ENCODE measurements at regions not wholly inside any gene's neighbourhood (a gene's known extent, or its start where the extent isn't known, plus 50 kb on each side); places are given as distances from the start of the nearest gene placed in this dataset.
A peak's percentile ranks its signal among the peaks of the same experiment; 100 is the strongest.

GRCh38 chr13:78012046-78012445, 93.4 kb upstream of the EDNRB start:
- Histone ChIP-seq H3K36me3 (ENCODE audit: control insufficient read depth, insufficient read depth, low read length) (no peaks in the 10 kb centered on the region), H3K79me2 (no peaks in the 10 kb centered on the region), H2AFZ (no peak overlapping the region), H3K4me2 (ENCODE audit: low read length) (no peak overlapping the region), H3K4me3 (ENCODE audit: low read depth, low read length) (no peak overlapping the region), H3K27ac (no peak overlapping the region), H3K4me1 (no peaks in the 10 kb centered on the region), H3K27me3 (ENCODE audit: control insufficient read depth, insufficient read depth, low read length) (no peaks in the 10 kb centered on the region), H3K9me3 (ENCODE audit: control insufficient read depth, low read length) (no peaks in the 10 kb centered on the region), H3K9ac (no peak overlapping the region)
- TF ChIP-seq CTCF (IDR thresholded peaks at IDR 0.05): no peak

GRCh38 chr13:78004821-78005220, 86.2 kb upstream of the EDNRB start:
- no peaks in the 10 kb centered on the region for H3K4me1 ChIP-seq
- H3K4me3 ChIP-seq (ENCODE audit: low read depth, low read length): no peak overlapping the region
- no peaks in the 10 kb centered on the region for H3K27me3 ChIP-seq (ENCODE audit: control insufficient read depth, insufficient read depth, low read length)
- TF ChIP-seq CTCF (IDR thresholded peaks at IDR 0.05): no peak
- H3K9me3 ChIP-seq (ENCODE audit: control insufficient read depth, low read length): no peaks in the 10 kb centered on the region
- no peak overlapping the region for H3K4me2 ChIP-seq (ENCODE audit: low read length)
- no peak overlapping the region for H3K9ac ChIP-seq
- H2AFZ ChIP-seq: no peak overlapping the region
- no peaks in the 10 kb centered on the region for H3K79me2 ChIP-seq
- H3K27ac ChIP-seq: no peak overlapping the region
- no peaks in the 10 kb centered on the region for H3K36me3 ChIP-seq (ENCODE audit: control insufficient read depth, insufficient read depth, low read length)

GRCh38 chr13:77999746-78000145, 81.1 kb upstream of the EDNRB start:
- Histone ChIP-seq H3K9me3 (ENCODE audit: control insufficient read depth, low read length) (no peaks in the 10 kb centered on the region), H3K4me2 (ENCODE audit: low read length) (no peak overlapping the region), H3K27ac (no peak overlapping the region), H3K4me3 (ENCODE audit: low read depth, low read length) (no peak overlapping the region), H2AFZ (no peak overlapping the region), H3K9ac (no peak overlapping the region), H3K79me2 (no peaks in the 10 kb centered on the region), H3K36me3 (ENCODE audit: control insufficient read depth, insufficient read depth, low read length) (no peaks in the 10 kb centered on the region), H3K4me1 (no peaks in the 10 kb centered on the region), H3K27me3 (ENCODE audit: control insufficient read depth, insufficient read depth, low read length) (no peaks in the 10 kb centered on the region)
- no peak for TF ChIP-seq CTCF (IDR thresholded peaks at IDR 0.05)

- no peak overlapping the region for H2AFZ ChIP-seq
- H3K27ac ChIP-seq: no peak overlapping the region
- no peak overlapping the region for H3K4me3 ChIP-seq (ENCODE audit: low read depth, low read length)
- no peaks in the 10 kb centered on the region for H3K36me3 ChIP-seq (ENCODE audit: control insufficient read depth, insufficient read depth, low read length)
- no peaks in the 10 kb centered on the region for H3K79me2 ChIP-seq
- H3K9me3 ChIP-seq (ENCODE audit: control insufficient read depth, low read length): no peaks in the 10 kb centered on the region
- no peaks in the 10 kb centered on the region for H3K27me3 ChIP-seq (ENCODE audit: control insufficient read depth, insufficient read depth, low read length)
- H3K4me2 ChIP-seq (ENCODE audit: low read length): no peak overlapping the region
- TF ChIP-seq CTCF (IDR thresholded peaks at IDR 0.05): no peak
- no peak overlapping the region for H3K9ac ChIP-seq
- no peaks in the 10 kb centered on the region for H3K4me1 ChIP-seq
Measured at GRCh38 chr13:77994166-77994565, 75.5 kb upstream of the EDNRB start.

- Histone ChIP-seq H3K79me2 (no peaks in the 10 kb centered on the region), H3K27me3 (ENCODE audit: control insufficient read depth, insufficient read depth, low read length) (no peaks in the 10 kb centered on the region), H3K4me3 (ENCODE audit: low read depth, low read length) (no peak overlapping the region), H3K4me1 (no peaks in the 10 kb centered on the region), H3K36me3 (ENCODE audit: control insufficient read depth, insufficient read depth, low read length) (no peaks in the 10 kb centered on the region), H3K27ac (peak overlapping the region; percentile 56), H3K9ac (no peak overlapping the region), H3K4me2 (ENCODE audit: low read length) (no peak overlapping the region), H3K9me3 (ENCODE audit: control insufficient read depth, low read length) (no peaks in the 10 kb centered on the region), H2AFZ (no peak overlapping the region)
- TF ChIP-seq CTCF (IDR thresholded peaks at IDR 0.05): no peak
Measured at GRCh38 chr13:77991003-77991402, 72.4 kb upstream of the EDNRB start.

Data from parathyroid adenoma (tissue), 2 donors.